Vagina (tissue), 2 donors: ENCODE measurements at regions not wholly inside any gene's neighbourhood (a gene's known extent, or its start where the extent isn't known, plus 50 kb on each side); places are given as distances from the start of the nearest gene placed in this dataset.

Experiments
- CTCF ChIP-seq, 3 experiments: fragments of 450-650 bp in 2 of 3; fragments of 200-600 bp in 1 of 3; sonication (generic) in 1 of 3; IDR thresholded peaks; one replicate each; pipeline ENCODE4 v1.5.1; 2017 to 2019; ENCODE audit warnings: antibody characterized with exemption in 3 of 3, mild to moderate bottlenecking in 2 of 3, moderate library complexity in 2 of 3
- POLR2A ChIP-seq, 2 donors: fragments of 450-650 bp; IDR thresholded peaks; one replicate each; pipeline ENCODE4 v1.6.1; 2017; ENCODE audit warnings: antibody characterized with exemption in 2 of 2, mild to moderate bottlenecking in 2 of 2, moderate library complexity in 2 of 2
- POLR2AphosphoS5 ChIP-seq, 2 donors: sonication (generic); formaldehyde crosslinking; IDR thresholded peaks; one replicate each; pipeline ENCODE4 v1.9.0; 2017; ENCODE audit warnings: antibody characterized with exemption in 2 of 2, mild to moderate bottlenecking in 2 of 2, low read depth in 1 of 2; ENCODE audit not compliant: insufficient read depth in 1 of 2

GRCh38 chr6:154673919-154674318 lies 59.3 kb upstream of the SCAF8 start:
- TF ChIP-seq CTCF (IDR thresholded peaks at IDR 0.05) (no peak), POLR2AphosphoS5 (IDR thresholded peaks at IDR 0.05; ENCODE audit: insufficient read depth in 1 of 2, low read depth in 1 of 2) (no peak), POLR2A (IDR thresholded peaks at IDR 0.05) (no peak)
